ENCODE measurements at regions not wholly inside any gene's neighbourhood (a gene's known extent, or its start where the extent isn't known, plus 50 kb on each side); places are given as distances from the start of the nearest gene placed in this dataset.

DNA sequence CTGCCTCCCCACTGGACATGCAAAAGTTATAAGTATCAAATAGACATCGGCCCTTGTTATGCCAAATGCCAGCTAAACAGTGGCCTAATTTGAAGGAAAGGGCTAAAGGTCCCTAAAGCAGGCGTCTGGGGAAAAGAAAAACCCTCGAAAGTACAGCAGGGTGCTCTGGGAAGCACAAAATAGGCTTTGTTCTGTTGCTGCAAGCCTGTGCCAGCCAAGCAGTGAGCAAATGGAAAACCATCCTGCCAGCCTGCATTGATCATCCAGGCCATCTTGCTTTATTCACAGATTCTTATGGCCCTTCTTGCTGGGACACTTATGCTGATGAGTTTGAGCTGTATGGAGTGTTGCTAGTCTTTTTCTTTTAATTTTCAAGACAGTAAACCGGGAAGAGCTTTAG lies 62.2 kb upstream of the PLEKHG1 start:
- no peak for FAIRE-seq
- TF ChIP-seq POLR2A (IDR thresholded peaks at IDR 0.05; ENCODE audit: low read depth, low read length), result no peak
- DNase-seq (ENCODE audit: insufficient read length, low spot score), result no peak

DNA sequence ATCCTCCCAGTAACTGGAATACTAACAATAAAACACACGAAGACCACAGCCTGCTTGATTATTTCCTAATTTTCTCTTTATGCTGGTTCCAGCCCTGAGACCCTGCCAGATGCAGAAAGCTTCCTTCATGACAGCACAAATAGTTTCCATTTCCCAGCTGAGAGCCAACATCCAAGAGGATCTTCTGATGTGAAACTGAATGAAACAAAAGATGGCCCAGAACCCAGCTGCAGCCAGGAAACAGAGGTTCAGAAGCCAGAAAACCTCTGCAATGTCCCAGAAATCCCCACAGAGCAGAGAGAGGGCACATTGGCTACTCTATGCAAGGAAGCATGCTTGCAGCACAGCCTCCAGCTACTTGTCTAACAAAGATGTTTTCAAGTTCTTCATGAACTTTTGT lies 61.8 kb upstream of the PLEKHG1 start:
- no peak for FAIRE-seq
- DNase-seq (ENCODE audit: insufficient read length, low spot score), result no peak
- TF ChIP-seq POLR2A (IDR thresholded peaks at IDR 0.05; ENCODE audit: low read depth, low read length), result no peak

DNA sequence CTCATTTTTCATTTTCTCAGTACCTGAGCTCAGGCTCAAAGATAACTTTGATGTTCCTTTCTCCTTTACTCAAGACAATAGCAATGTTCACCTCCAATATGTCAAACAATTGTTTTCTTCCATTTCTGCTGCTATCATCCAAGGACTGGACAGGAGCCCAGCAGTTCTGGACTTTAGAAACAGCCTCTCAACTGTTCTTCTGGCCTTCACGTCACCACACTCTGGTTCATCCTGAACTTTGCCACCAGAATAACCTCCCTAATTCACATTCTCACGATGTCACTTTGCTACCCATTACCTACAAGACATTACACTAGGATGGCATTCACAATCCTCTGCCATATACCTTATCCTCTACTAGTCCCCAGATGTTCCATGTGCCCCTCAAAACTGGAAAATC lies 60.6 kb upstream of the PLEKHG1 start:
- DNase-seq (ENCODE audit: insufficient read length, low spot score) (no peak), FAIRE-seq (no peak)
- TF ChIP-seq POLR2A (IDR thresholded peaks at IDR 0.05; ENCODE audit: low read depth, low read length), result no peak

DNA sequence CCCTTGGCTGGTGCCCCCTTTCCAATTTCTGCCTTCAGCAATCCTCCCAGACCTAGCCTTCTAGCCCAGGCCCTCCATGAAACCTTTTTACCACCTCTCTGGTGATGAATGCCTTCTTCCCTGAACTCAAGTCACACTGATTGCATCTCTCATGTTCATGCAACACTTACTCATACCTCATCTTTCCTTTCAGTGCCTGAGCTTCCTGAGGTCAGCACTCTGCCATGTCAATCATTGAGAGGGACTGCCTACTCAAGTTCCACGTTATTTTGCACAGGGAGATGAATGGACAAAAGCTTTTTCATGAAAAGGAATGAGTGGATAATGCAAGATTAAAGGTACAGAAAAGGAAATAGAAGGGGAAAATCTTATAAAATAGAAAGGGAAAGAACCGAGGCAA lies 60.1 kb upstream of the PLEKHG1 start:
- DNase-seq (ENCODE audit: insufficient read length, low spot score) (no peak), FAIRE-seq (no peak)
- no peak for TF ChIP-seq POLR2A (IDR thresholded peaks at IDR 0.05; ENCODE audit: low read depth, low read length)

DNA sequence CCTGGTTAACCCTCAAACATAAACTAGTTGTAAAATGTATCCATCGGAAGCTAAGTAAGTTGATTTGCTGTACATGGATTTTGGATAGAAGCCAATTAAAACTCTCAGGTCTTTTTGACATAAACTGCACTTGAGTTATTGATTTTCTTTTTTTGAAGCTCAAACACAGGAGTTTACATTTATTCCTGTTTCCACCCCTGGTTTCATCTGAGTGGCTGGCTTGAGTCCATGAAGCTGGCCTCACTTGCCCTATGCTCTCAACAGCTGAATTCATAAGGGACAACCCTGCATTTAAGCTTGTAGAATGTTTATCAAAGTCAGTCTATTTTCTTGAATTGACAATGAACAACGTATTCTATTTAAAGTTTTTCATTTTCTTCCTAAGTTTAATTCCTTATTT lies 58.1 kb upstream of the PLEKHG1 start:
- no peak for TF ChIP-seq POLR2A (IDR thresholded peaks at IDR 0.05; ENCODE audit: low read depth, low read length)
- FAIRE-seq (no peak), DNase-seq (ENCODE audit: insufficient read length, low spot score) (no peak)

DNA sequence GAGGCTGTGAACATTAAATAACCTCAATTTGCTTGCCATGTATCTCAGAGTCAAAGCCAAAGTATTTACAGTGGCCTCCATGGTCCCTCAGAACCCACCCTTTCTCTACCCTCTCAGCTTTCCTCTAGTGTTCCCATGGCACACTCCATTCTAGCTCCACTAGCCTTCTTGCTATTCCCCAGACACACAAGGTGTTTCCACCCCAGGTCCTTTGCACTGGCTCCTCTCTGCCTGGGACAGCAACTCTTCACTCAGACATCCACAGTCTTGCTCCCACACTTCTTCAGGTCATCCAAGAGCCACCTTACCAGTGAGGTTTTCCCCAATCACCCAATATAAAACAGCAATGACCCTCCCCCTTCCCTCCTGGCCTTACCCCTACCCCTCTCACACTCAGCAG lies 56.5 kb upstream of the PLEKHG1 start:
- FAIRE-seq (no peak), DNase-seq (ENCODE audit: insufficient read length, low spot score) (no peak)
- no peak for TF ChIP-seq POLR2A (IDR thresholded peaks at IDR 0.05; ENCODE audit: low read depth, low read length)

DNA sequence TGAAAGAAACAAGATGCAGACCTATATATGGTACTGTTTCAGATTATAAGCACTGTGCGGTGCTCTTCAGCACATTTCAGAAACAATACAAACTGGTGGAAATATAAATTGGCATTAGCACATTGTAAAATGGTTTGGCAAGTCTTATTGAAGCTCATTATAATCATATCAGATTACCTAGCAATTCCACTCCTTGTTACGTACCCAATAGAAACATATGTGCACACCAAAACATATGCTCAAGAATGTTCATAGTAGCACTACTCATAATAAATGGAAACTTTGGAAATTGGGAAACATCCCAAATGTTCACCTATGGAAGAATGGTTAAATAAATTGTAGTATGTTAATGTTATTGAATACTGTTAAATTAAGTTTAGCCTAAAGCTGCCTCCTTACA lies 54.9 kb upstream of the PLEKHG1 start:
- DNase-seq (ENCODE audit: insufficient read length, low spot score) (no peak), FAIRE-seq (no peak)
- no peak for TF ChIP-seq POLR2A (IDR thresholded peaks at IDR 0.05; ENCODE audit: low read depth, low read length)

DNA sequence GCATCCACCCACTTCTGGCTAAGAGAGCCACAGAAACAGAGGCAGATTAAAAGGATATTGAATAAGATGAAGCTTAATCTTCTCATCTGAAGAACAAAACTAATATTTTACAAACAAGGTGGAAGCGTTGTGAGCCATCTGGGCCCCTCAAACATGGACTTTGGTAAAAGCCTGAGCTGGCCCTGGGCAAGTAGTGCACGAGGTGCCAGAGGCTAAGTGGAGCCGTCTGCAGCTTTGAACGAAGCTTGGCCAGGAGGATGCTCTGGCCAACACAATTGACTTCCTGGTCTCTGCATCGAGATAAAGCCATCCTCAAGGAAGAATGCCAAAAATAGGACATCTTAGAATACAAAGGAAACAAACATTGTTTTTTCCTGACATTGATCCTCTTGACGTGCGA lies 53.2 kb upstream of the PLEKHG1 start:
- no peak for TF ChIP-seq POLR2A (IDR thresholded peaks at IDR 0.05; ENCODE audit: low read depth, low read length)
- DNase-seq (ENCODE audit: insufficient read length, low spot score), result no peak
- no peak for FAIRE-seq

DNA sequence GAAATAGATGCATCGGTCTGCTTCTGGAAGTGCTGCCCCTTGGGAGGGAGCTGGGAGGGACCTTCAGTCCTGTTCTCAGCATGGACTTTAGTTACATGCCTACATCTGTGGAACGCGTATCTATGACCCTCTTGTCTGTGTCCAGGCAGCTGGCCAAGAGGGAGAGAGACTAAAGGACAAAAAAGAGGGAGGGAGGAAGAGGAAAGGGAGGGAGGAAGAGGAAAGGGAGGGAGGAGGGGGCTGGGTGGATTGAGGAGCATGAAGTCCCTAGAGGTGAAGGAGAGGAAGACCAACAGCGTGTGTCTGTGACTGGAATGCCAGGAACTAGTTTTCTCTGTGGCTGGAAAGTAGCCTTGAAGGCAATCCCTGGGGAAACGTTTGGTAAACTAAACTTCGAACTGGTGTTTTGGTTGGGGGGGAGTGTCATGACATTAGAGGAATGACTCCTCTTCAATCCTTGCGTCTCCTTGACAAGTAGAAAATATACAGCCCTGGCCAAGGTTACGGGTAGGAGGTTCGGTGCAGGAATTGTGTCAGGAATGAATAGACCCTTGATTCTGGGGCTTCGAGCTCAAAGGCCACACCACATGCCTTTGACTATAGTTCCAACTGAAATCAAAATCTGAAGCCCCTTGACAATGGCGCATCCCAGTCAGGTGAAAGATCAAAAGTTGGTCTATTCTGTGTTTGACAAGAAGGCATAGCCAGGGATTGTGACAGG lies 52.0 kb upstream of the PLEKHG1 start:
- FAIRE-seq, result no peak
- DNase-seq (ENCODE audit: insufficient read length, low spot score), result no peak

DNA sequence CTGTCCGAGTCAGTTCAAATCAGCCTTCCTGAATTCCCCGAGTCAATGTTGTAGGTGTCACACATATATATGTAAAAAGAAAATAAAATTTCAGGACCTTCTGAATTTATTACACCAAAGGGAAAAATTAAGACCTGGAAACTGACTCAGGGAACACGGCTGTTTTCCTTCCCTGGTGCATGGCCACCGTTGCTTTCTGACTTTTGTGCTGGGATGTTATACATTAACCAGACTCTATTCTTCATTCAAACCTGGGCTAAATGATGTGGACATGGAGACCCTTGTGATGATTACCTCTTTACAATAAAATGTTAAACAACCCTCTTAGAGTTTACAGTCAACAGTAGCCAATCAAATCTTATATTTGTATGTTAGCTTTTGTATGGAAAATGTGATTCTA lies 51.4 kb upstream of the PLEKHG1 start:
- TF ChIP-seq POLR2A (IDR thresholded peaks at IDR 0.05; ENCODE audit: low read depth, low read length), result no peak
- DNase-seq (ENCODE audit: insufficient read length, low spot score), result no peak
- no peak for FAIRE-seq

More for the DNA sequence above, 52.0 kb upstream of the PLEKHG1 start:
- no peak for TF ChIP-seq POLR2A (IDR thresholded peaks at IDR 0.05; ENCODE audit: low read depth, low read length)

DNA sequence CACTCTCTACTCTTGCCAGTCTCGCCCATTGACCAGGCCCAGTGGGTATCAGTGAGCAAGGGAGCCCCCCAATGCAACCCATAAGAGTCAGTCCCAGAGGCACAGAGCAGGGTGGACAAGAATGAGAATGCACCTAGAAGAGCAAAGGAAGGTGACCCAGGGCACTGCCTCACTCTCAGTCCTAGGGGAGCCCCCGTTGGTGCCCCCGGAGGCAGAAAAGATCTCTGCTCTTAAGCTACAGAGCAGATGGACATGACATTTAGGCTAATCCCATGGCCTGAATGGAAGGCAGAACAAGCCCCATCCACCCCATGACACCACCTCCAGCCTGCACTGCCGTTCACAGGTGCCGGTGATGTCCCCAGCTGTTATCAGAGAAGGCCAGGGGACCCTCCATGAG lies 50.7 kb upstream of the PLEKHG1 start:
- no peak for FAIRE-seq
- no peak for TF ChIP-seq POLR2A (IDR thresholded peaks at IDR 0.05; ENCODE audit: low read depth, low read length)
- DNase-seq (ENCODE audit: insufficient read length, low spot score), result no peak

DNA sequence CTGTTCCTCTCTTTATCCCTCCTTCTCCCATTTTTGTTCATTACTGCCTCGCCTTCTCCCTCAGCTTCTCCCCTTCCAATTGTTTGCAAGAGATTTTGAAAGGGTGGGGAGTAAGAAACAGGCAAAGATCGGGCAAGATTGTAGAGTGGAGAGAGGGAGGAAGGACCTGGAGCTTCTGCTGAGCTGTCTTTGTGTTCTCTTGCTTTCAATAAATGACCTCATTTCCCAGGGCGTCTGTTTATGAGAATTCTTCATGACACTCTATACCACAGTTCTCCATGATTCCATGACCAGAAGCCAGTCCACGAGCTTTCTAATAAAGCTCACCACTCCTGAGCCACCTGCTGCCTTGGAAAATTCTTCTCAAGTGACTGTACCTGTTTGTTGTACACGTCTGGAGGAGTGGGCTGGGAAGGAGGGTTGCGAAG lies 50.0 kb upstream of the PLEKHG1 start:
- FAIRE-seq, result no peak

More for the DNA sequence above, 50.0 kb upstream of the PLEKHG1 start:
- no peak for DNase-seq (ENCODE audit: insufficient read length, low spot score)
- TF ChIP-seq POLR2A (IDR thresholded peaks at IDR 0.05; ENCODE audit: low read depth, low read length), result no peak

Data from H54 (cell line).